ENCODE measurements at regions not wholly inside any gene's neighbourhood (a gene's known extent, or its start where the extent isn't known, plus 50 kb on each side); places are given as distances from the start of the nearest gene placed in this dataset.

DNA sequence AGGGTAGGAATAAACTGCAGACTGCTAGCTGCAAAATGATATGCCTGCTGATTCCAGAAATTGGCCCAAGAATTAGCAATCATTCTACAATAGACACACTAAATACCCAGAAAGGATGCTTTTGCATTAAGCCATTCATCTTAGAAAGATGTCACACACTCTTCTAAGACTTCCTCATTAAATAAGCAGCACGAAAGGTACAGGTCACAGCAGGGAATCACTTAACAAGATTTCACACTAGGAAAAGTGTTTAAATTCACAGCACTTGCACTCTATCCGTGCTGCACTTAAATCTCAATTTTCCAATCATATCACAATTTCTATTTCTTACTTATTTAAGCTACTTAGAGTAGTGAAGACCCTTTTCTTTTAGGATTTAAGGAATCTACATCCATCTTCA lies 372.8 kb upstream of the CBLB start (continued):
- TF ChIP-seq ZNF462 (CRISPR knock-in tag; IDR thresholded peaks at IDR 0.05) (no peak), ZNF114 (CRISPR knock-in tag; IDR thresholded peaks at IDR 0.05) (no peak), STAT1 (IDR thresholded peaks at IDR 0.05; ENCODE audit: unreplicated experiment) (no peak)
- TF ChIP-seq, protein P1, sequence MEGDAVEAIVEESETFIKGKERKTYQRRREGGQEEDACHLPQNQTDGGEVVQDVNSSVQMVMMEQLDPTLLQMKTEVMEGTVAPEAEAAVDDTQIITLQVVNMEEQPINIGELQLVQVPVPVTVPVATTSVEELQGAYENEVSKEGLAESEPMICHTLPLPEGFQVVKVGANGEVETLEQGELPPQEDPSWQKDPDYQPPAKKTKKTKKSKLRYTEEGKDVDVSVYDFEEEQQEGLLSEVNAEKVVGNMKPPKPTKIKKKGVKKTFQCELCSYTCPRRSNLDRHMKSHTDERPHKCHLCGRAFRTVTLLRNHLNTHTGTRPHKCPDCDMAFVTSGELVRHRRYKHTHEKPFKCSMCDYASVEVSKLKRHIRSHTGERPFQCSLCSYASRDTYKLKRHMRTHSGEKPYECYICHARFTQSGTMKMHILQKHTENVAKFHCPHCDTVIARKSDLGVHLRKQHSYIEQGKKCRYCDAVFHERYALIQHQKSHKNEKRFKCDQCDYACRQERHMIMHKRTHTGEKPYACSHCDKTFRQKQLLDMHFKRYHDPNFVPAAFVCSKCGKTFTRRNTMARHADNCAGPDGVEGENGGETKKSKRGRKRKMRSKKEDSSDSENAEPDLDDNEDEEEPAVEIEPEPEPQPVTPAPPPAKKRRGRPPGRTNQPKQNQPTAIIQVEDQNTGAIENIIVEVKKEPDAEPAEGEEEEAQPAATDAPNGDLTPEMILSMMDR (conservative IDR thresholded peaks at IDR 0.05; ENCODE audit: low read depth in 2 of 2): no peak

GRCh38 chr3:106242781-106243180 lies 374.0 kb upstream of the CBLB start:
- Histone ChIP-seq H4K20me1 (replicated peaks; ENCODE audit: insufficient read depth) (no peaks in the 10 kb centered on the region), H3K36me3 (ENCODE audit: insufficient read depth) (no peaks in the 10 kb centered on the region), H3K27me3 (ENCODE audit: insufficient read depth) (no peaks in the 10 kb centered on the region), H3K79me2 (replicated peaks; ENCODE audit: insufficient read depth) (no peaks in the 10 kb centered on the region), H3K9me2 (ENCODE audit: insufficient read depth) (no peaks in the 10 kb centered on the region), H3K4me2 (no peak overlapping the region), H3F3A (replicated peaks; ENCODE audit: low read depth) (no peaks in the 10 kb centered on the region), H3K4me1 (ENCODE audit: insufficient read depth) (no peaks in the 10 kb centered on the region), H3K4me3 (no peak overlapping the region), H3K27ac (ENCODE audit: low read depth) (no peak overlapping the region), H2AFZ (peak overlapping the region; percentile 56; the same call in 1 of the 2 replicates)
- no peaks in the 10 kb centered on the region for H3K27me3 Mint-ChIP-seq (ENCODE audit: insufficient read depth, low read depth, poor library complexity)
- H3K4me1 Mint-ChIP-seq: peaks cover 4% of the 10 kb centered on the region; the same call in 1 of the 3 replicates
- H3K9me3 Mint-ChIP-seq: peaks cover 3% of the 10 kb centered on the region; the same call in 1 of the 3 replicates
- H3K27ac Mint-ChIP-seq: peak overlapping the region; percentile 34; the same call in 1 of the 2 replicates
- no peak overlapping the region for H3K4me3 Mint-ChIP-seq
- ATAC-seq (no peak), DNase-seq (ENCODE audit: low spot score) (peak; percentile 6)
- no peaks in the 10 kb centered on the region for H3K36me3 Mint-ChIP-seq (ENCODE audit: low read depth)
- TF ChIP-seq ZNF331 (CRISPR knock-in tag; IDR thresholded peaks at IDR 0.05; ENCODE audit: low read depth) (no peak), ETS1 (IDR thresholded peaks at IDR 0.05) (no peak), JUNB (IDR thresholded peaks at IDR 0.05; ENCODE audit: unreplicated experiment) (no peak), NANOG (IDR thresholded peaks at IDR 0.05; ENCODE audit: borderline replicate concordance) (no peak), EZH2 (IDR thresholded peaks at IDR 0.05; ENCODE audit: low read depth, unreplicated experiment) (no peak)

All from GM23338 (cell line).